Prostate gland (tissue), 2 donors: ENCODE measurements at regions not wholly inside any gene's neighbourhood (a gene's known extent, or its start where the extent isn't known, plus 50 kb on each side); places are given as distances from the start of the nearest gene placed in this dataset.
"Not testable (repeated sequence)": the region's sequence is repeated elsewhere in the genome, so short reads cannot be mapped to it uniquely, and the experiment has no call there.

Source experiments
- POLR2A ChIP-seq: fragments of 450-650 bp; IDR thresholded peaks from one replicate; pipeline ENCODE4 v1.6.1; 2016; ENCODE audit warnings: antibody characterized with exemption, mild to moderate bottlenecking
- TF ChIP-seq, protein P1 (sequence below), 4 experiments: fragments of 200-600 bp in 2 of 4; fragments of 450-650 bp in 2 of 4; sonication (generic) in 2 of 4; IDR thresholded peaks; 1 replicate in 3 of 4; 2 replicates in 1 of 4; pipeline ENCODE4 v1.5.1; 2016 to 2019; ENCODE audit warnings: antibody characterized with exemption in 4 of 4, mild to moderate bottlenecking in 2 of 4, moderate library complexity in 2 of 4

DNA sequence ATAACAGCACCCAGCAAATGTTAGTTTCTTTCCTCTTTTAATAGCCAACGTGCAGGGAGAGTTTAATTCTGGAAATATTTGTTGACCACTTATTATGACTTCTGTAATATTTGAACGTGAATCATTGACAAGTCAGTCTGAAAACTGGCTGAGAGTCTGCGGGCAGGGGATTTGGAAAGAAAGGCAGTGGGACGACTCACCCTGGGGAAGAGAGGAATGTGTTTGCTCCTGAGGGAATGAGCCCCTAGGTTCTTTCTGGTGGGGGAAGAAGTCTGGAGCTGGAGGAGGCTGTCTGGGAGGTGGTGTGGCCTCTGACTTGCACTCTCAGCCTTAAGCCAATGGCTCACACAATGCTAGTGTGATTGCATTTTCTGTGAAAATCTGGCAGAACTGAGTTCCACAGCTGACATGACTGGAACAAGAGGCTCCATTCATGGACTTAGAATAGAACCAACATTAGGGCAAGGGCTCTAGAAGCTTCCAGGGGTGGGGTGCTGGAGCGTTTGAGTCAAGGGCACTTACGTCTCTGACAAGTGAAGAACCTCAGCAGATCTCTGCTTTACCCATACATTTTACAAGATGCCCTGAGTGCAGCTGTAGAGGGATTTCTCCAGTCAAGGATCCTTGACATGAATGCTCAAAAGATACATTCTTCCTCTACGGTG, 100.7 kb downstream of the KBTBD2 start:
- TF ChIP-seq, protein P1, sequence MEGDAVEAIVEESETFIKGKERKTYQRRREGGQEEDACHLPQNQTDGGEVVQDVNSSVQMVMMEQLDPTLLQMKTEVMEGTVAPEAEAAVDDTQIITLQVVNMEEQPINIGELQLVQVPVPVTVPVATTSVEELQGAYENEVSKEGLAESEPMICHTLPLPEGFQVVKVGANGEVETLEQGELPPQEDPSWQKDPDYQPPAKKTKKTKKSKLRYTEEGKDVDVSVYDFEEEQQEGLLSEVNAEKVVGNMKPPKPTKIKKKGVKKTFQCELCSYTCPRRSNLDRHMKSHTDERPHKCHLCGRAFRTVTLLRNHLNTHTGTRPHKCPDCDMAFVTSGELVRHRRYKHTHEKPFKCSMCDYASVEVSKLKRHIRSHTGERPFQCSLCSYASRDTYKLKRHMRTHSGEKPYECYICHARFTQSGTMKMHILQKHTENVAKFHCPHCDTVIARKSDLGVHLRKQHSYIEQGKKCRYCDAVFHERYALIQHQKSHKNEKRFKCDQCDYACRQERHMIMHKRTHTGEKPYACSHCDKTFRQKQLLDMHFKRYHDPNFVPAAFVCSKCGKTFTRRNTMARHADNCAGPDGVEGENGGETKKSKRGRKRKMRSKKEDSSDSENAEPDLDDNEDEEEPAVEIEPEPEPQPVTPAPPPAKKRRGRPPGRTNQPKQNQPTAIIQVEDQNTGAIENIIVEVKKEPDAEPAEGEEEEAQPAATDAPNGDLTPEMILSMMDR (IDR thresholded peaks at IDR 0.05) = not testable (repeated sequence)
- not testable (repeated sequence) for TF ChIP-seq POLR2A
